ENCODE measurements at regions not wholly inside any gene's neighbourhood (a gene's known extent, or its start where the extent isn't known, plus 50 kb on each side); places are given as distances from the start of the nearest gene placed in this dataset.

DNA sequence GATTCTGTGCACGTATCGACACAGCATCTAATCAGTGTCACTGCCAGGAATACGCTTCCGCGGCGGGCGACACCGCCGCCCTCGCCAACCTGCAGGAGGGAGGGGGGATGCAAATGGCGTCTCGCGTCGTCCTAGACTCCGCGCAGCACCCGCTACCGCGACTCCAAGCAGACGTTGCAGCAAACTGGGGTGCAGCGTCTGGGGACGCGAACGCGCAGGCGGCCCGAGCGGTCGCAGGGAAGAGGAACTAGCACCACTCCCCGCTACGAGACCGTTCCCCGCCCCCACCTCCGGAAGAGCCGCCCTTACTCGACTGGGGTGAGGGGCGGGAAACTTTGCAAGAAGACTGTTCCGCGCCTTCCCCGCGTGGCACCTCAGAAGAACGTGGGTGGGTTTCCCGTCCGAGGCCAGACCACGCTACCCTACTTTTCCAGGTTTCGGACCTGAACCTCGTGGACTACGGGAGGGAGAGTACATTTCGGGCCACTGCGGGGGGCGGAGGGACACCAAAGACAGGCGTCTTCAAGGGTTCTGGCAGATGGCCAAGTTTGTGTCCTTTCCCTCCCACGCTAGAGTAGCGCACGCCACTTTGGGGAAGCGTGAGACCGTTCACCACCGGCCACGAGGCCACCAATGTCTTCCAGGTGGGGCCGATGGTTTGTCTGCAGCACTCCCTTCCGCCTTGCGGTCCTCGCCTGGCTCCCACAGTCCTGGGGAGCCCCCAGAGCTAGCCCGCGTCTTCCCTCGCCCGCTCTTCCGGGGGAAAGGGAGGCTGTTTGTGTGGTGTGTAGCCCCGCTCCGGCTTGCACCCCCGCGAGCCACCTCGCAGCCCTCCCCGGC is 78.0 kb upstream of the BCOR start (continued):
- TF ChIP-seq ZNF292 (CRISPR knock-in tag; IDR thresholded peaks at IDR 0.05; ENCODE audit: borderline replicate concordance, low read depth): no peak
- TF ChIP-seq, protein P1, sequence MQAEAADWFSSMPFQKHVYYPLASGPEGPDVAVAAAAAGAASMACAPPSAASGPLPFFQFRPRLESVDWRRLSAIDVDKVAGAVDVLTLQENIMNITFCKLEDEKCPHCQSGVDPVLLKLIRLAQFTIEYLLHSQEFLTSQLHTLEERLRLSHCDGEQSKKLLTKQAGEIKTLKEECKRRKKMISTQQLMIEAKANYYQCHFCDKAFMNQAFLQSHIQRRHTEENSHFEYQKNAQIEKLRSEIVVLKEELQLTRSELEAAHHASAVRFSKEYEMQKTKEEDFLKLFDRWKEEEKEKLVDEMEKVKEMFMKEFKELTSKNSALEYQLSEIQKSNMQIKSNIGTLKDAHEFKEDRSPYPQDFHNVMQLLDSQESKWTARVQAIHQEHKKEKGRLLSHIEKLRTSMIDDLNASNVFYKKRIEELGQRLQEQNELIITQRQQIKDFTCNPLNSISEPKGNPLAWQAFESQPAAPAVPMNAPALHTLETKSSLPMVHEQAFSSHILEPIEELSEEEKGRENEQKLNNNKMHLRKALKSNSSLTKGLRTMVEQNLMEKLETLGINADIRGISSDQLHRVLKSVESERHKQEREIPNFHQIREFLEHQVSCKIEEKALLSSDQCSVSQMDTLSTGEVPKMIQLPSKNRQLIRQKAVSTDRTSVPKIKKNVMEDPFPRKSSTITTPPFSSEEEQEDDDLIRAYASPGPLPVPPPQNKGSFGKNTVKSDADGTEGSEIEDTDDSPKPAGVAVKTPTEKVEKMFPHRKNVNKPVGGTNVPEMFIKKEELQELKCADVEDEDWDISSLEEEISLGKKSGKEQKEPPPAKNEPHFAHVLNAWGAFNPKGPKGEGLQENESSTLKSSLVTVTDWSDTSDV (CRISPR knock-in tag; IDR thresholded peaks at IDR 0.05): 0 out of 2 replicates have a peak, but pooled peaks have one; percentile 53
- TF ChIP-seq, protein P2, sequence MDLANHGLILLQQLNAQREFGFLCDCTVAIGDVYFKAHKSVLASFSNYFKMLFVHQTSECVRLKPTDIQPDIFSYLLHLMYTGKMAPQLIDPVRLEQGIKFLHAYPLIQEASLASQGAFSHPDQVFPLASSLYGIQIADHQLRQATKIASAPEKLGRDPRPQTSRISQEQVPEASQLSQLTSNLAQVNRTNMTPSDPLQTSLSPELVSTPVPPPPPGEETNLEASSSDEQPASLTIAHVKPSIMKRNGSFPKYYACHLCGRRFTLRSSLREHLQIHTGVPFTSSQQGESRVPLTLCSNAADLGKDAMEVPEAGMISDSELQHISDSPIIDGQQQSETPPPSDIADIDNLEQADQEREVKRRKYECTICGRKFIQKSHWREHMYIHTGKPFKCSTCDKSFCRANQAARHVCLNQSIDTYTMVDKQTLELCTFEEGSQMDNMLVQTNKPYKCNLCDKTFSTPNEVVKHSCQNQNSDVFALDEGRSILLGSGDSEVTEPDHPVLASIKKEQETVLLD (CRISPR knock-in tag; IDR thresholded peaks at IDR 0.05; ENCODE audit: low read depth): peak; percentile 66; the same call in 1 of the 2 replicates
- peak; percentile 83 for TF ChIP-seq ETV5 (CRISPR knock-in tag; IDR thresholded peaks at IDR 0.05; ENCODE audit: borderline replicate concordance)
- TF ChIP-seq ZNF83 (CRISPR knock-in tag; IDR thresholded peaks at IDR 0.05; ENCODE audit: borderline replicate concordance): no peak
- 0 out of 2 replicates have a peak, but pooled peaks have one; percentile 65 for TF ChIP-seq ZNF841 (CRISPR knock-in tag; IDR thresholded peaks at IDR 0.05; ENCODE audit: borderline replicate concordance)
- 0 out of 2 replicates have a peak, but pooled peaks have one; percentile 46 for TF ChIP-seq ARNT2 (CRISPR knock-in tag; IDR thresholded peaks at IDR 0.05; ENCODE audit: low read depth)
- TF ChIP-seq WIZ (CRISPR knock-in tag; IDR thresholded peaks at IDR 0.05): no peak
- TF ChIP-seq MAFF (IDR thresholded peaks at IDR 0.05; ENCODE audit: low read depth, low read length): no peak
- 0 out of 2 replicates have a peak, but pooled peaks have one; percentile 37 for TF ChIP-seq KMT2B (CRISPR knock-in tag; IDR thresholded peaks at IDR 0.05)
- TF ChIP-seq MAZ (IDR thresholded peaks at IDR 0.05; ENCODE audit: borderline replicate concordance, low read depth, low read length): no peak
- TF ChIP-seq MAZ (CRISPR knock-in tag; IDR thresholded peaks at IDR 0.05; ENCODE audit: low read depth): peak; percentile 53
- TF ChIP-seq CREM (IDR thresholded peaks at IDR 0.05): no peak
- no peak for TF ChIP-seq CREM (CRISPR knock-in tag; IDR thresholded peaks at IDR 0.05)
- TF ChIP-seq RBAK (CRISPR knock-in tag; IDR thresholded peaks at IDR 0.05): no peak
- TF ChIP-seq GFI1 (CRISPR knock-in tag; IDR thresholded peaks at IDR 0.05; ENCODE audit: borderline replicate concordance): 0 out of 2 replicates have a peak, but pooled peaks have one; percentile 24
- no peak for TF ChIP-seq NFRKB (IDR thresholded peaks at IDR 0.05)
- TF ChIP-seq, protein P3, sequence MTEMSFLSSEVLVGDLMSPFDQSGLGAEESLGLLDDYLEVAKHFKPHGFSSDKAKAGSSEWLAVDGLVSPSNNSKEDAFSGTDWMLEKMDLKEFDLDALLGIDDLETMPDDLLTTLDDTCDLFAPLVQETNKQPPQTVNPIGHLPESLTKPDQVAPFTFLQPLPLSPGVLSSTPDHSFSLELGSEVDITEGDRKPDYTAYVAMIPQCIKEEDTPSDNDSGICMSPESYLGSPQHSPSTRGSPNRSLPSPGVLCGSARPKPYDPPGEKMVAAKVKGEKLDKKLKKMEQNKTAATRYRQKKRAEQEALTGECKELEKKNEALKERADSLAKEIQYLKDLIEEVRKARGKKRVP (CRISPR knock-in tag; IDR thresholded peaks at IDR 0.05): peak in 1 of 2 experiments; percentile 47; a peak in 1 of 4 replicates
- peak; percentile 54; the same call in 1 of the 2 replicates for TF ChIP-seq TAF1 (CRISPR knock-in tag; IDR thresholded peaks at IDR 0.05)
- no peak for TF ChIP-seq ATM (IDR thresholded peaks at IDR 0.05; ENCODE audit: borderline replicate concordance)
- TF ChIP-seq SALL1 (CRISPR knock-in tag; IDR thresholded peaks at IDR 0.05): peak; percentile 41
- no peak for TF ChIP-seq RCOR2 (CRISPR knock-in tag; IDR thresholded peaks at IDR 0.05)
- no peak; the same call in 1 of the 2 replicates for TF ChIP-seq GATAD2A (CRISPR knock-in tag; IDR thresholded peaks at IDR 0.05)
- no peak for TF ChIP-seq FOSL1 (CRISPR knock-in tag; IDR thresholded peaks at IDR 0.05; ENCODE audit: borderline replicate concordance)
- 0 out of 2 replicates have a peak, but pooled peaks have one; percentile 19 for TF ChIP-seq ZNF138 (CRISPR knock-in tag; IDR thresholded peaks at IDR 0.05; ENCODE audit: low read depth)

Data from HepG2 (cell line).